Neural progenitor cell (in vitro differentiated cells): ENCODE measurements at regions not wholly inside any gene's neighbourhood (a gene's known extent, or its start where the extent isn't known, plus 50 kb on each side); places are given as distances from the start of the nearest gene placed in this dataset.

Experiments
- DNase-seq: peaks from one replicate; pipeline ENCODE4 v3.0.0-alpha.2; 2016; ENCODE audit warnings: low spot score
- H2AFZ ChIP-seq: fragments of 200-600 bp; sonication (generic); replicated peaks from 2 replicates; pipeline ENCODE4 v1.6.1; 2016; ENCODE audit warnings: antibody characterized with exemption
- H3F3A ChIP-seq: fragments of 200-600 bp; sonication (generic); 2 replicates; pipeline ENCODE4 v1.6.1; 2016; ENCODE audit warnings: antibody characterized with exemption, low read depth
- H3K27ac ChIP-seq: fragments of 200-600 bp; sonication (generic); 2 replicates; pipeline ENCODE4 v1.5.1; 2016; ENCODE audit warnings: mild to moderate bottlenecking
- H3K27me3 ChIP-seq: fragments of 200-600 bp; sonication (generic); 2 replicates; pipeline ENCODE4 v1.6.1; 2016; ENCODE audit warnings: mild to moderate bottlenecking, moderate library complexity
- H3K36me3 ChIP-seq: fragments of 200-600 bp; sonication (generic); 2 replicates; pipeline ENCODE4 v1.5.1; 2016
- H3K4me1 ChIP-seq: fragments of 200-600 bp; sonication (generic); 2 replicates; pipeline ENCODE4 v1.6.1; 2016; ENCODE audit warnings: mixed run types
- H3K4me2 ChIP-seq: fragments of 200-600 bp; sonication (generic); 2 replicates; pipeline ENCODE4 v1.6.1; 2016
- H3K4me3 ChIP-seq: fragments of 200-600 bp; sonication (generic); 2 replicates; pipeline ENCODE4 v1.5.1; 2016
- H3K79me2 ChIP-seq: fragments of 200-600 bp; sonication (generic); 2 replicates; pipeline ENCODE4 v1.6.1; 2016; ENCODE audit warnings: low read depth
- H3K9ac ChIP-seq: fragments of 200-600 bp; sonication (generic); 2 replicates; pipeline ENCODE4 v1.6.1; 2016
- H3K9me3 ChIP-seq: fragments of 200-600 bp; sonication (generic); 2 replicates; pipeline ENCODE4 v1.5.1; 2016; ENCODE audit warnings: low read depth
- H4K20me1 ChIP-seq: fragments of 200-600 bp; sonication (generic); 2 replicates; pipeline ENCODE4 v1.6.1; 2016; ENCODE audit warnings: low read depth
- H3K27ac Mint-ChIP-seq: 3 replicates; pipeline ENCODE4 v1.8.0; 2021; ENCODE audit warnings: mixed read lengths
- H3K27me3 Mint-ChIP-seq: 2 replicates; pipeline ENCODE4 v1.8.0; 2022; ENCODE audit warnings: low read depth, mild to moderate bottlenecking, inconsistent platforms, moderate library complexity, mixed read lengths; ENCODE audit not compliant: insufficient read depth
- H3K36me3 Mint-ChIP-seq: 3 replicates; pipeline ENCODE4 v1.8.0; 2021; ENCODE audit warnings: mixed read lengths
- H3K4me1 Mint-ChIP-seq: 3 replicates; pipeline ENCODE4 v1.8.0; 2021; ENCODE audit warnings: mixed read lengths
- H3K4me3 Mint-ChIP-seq: 3 replicates; pipeline ENCODE4 v1.8.0; 2021; ENCODE audit warnings: mild to moderate bottlenecking, moderate library complexity, mixed read lengths
- H3K9me3 Mint-ChIP-seq: 3 replicates; pipeline ENCODE4 v1.8.0; 2020; ENCODE audit warnings: mixed read lengths
- CTCF ChIP-seq: fragments of 200-600 bp; sonication (generic); IDR thresholded peaks from 2 replicates; pipeline ENCODE4 v1.5.1; 2017; ENCODE audit warnings: antibody characterized with exemption, mild to moderate bottlenecking
- EZH2 ChIP-seq: fragments of 200-600 bp; sonication (generic); IDR thresholded peaks from 2 replicates; pipeline ENCODE4 v1.6.1; 2017; ENCODE audit warnings: antibody characterized with exemption, mild to moderate bottlenecking, moderate library complexity
- EZH2phosphoT487 ChIP-seq: fragments of 200-600 bp; sonication (generic); IDR thresholded peaks from 2 replicates; pipeline ENCODE4 v1.6.1; 2017; ENCODE audit warnings: antibody characterized with exemption

DNA sequence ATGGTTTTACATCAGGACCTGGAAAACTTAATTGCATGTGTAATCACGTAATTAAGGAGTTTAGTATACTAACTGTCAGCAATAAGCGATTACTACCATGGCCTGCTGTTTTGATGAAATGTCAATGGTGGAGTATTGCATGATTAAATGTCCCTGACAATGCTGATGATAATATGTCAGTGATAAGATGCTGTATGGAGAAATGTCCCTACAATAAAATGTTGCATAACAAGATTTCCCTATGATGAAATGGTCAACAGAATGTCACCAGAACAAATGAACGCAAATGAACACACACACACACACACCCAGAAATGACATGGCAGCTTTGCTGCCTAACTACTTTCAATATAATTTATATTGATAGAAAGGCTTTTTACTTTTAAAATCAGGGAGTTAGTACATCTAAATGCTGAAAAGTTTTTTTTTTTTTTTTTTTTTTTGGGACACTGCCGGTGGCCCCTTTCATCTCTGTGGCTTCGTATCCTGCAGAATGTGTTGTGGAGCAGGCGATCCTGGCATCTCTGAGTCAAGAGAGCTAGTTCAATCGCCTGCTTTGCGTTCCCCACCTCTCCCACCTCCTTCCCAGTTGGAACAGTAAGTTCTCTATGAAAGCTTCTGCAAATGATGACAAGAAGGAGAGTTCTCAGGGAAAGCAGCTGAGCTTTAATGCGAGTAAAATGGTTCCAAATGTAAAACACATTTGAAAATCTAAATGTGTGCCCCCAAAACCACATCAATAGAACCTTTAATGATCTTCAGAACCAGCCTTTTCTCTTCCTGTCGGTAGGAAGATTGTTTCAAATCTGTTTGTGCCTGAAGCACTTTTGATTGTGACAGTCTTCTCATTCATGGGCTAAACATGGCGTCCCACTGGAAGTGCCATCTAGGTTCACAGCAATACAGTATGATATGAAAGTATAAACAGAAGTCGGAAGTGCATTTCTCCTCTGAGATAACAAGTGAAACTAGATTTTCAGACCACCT is 170.1 kb upstream of the GBE1 start:
- Mint-ChIP-seq H3K27ac (no peak overlapping the region), H3K36me3 (no peaks in the 10 kb centered on the region)
- no peaks in the 10 kb centered on the region for H3K9me3 ChIP-seq

GRCh38 chr3:81929697-81930096 is 168.3 kb upstream of the GBE1 start:
- no peak overlapping the region for H3K27ac Mint-ChIP-seq
- no peak for TF ChIP-seq CTCF
- TF ChIP-seq EZH2, result no peak
- TF ChIP-seq EZH2phosphoT487, result no peak
- no peaks in the 10 kb centered on the region for H4K20me1 ChIP-seq

More for the DNA sequence above, 170.1 kb upstream of the GBE1 start:
- no peak overlapping the region for H3K9ac ChIP-seq
- H3K36me3 ChIP-seq, result no peaks in the 10 kb centered on the region
- H3K4me1 Mint-ChIP-seq, result no peaks in the 10 kb centered on the region
- H3K27me3 Mint-ChIP-seq, result no peaks in the 10 kb centered on the region
- H3K79me2 ChIP-seq, result no peaks in the 10 kb centered on the region
- H3K27me3 ChIP-seq, result no peaks in the 10 kb centered on the region
- no peak overlapping the region for H3K4me2 ChIP-seq
- H3K4me3 Mint-ChIP-seq, result no peak overlapping the region
- no peaks in the 10 kb centered on the region for H4K20me1 ChIP-seq
- no peak overlapping the region for H3K4me3 ChIP-seq
- no peaks in the 10 kb centered on the region for H3K9me3 Mint-ChIP-seq
- H2AFZ ChIP-seq, result peak overlapping the region; percentile 66
- DNase-seq, result no peak
- peaks cover under 1% of the 10 kb centered on the region for H3K4me1 ChIP-seq
- TF ChIP-seq EZH2, result no peak
- no peak for TF ChIP-seq CTCF
- TF ChIP-seq EZH2phosphoT487, result no peak
- H3K27ac ChIP-seq, result no peak overlapping the region
- H3F3A ChIP-seq, result no peaks in the 10 kb centered on the region

GRCh38 chr3:81927811-81928210 is 166.4 kb upstream of the GBE1 start:
- no peak overlapping the region for H3K27ac Mint-ChIP-seq
- Histone ChIP-seq H3K27me3 (no peaks in the 10 kb centered on the region), H3F3A (no peaks in the 10 kb centered on the region), H4K20me1 (no peaks in the 10 kb centered on the region), H3K9me3 (no peaks in the 10 kb centered on the region), H2AFZ (no peak overlapping the region), H3K9ac (no peak overlapping the region), H3K27ac (no peak overlapping the region), H3K4me2 (no peak overlapping the region), H3K79me2 (no peaks in the 10 kb centered on the region), H3K4me3 (no peak overlapping the region), H3K4me1 (no peaks in the 10 kb centered on the region), H3K36me3 (no peaks in the 10 kb centered on the region)
- no peak for DNase-seq
- H3K9me3 Mint-ChIP-seq, result no peaks in the 10 kb centered on the region
- no peaks in the 10 kb centered on the region for H3K36me3 Mint-ChIP-seq
- TF ChIP-seq EZH2 (no peak), EZH2phosphoT487 (no peak), CTCF (no peak)
- H3K4me1 Mint-ChIP-seq, result peaks cover 6% of the 10 kb centered on the region
- no peaks in the 10 kb centered on the region for H3K27me3 Mint-ChIP-seq
- H3K4me3 Mint-ChIP-seq, result no peak overlapping the region

More at GRCh38 chr3:81929697-81930096, 168.3 kb upstream of the GBE1 start:
- Histone ChIP-seq H2AFZ (no peak overlapping the region), H3K9ac (no peak overlapping the region), H3K4me2 (no peak overlapping the region), H3K27ac (no peak overlapping the region), H3K9me3 (no peaks in the 10 kb centered on the region), H3F3A (no peaks in the 10 kb centered on the region), H3K36me3 (no peaks in the 10 kb centered on the region), H3K79me2 (no peaks in the 10 kb centered on the region), H3K4me3 (no peak overlapping the region), H3K4me1 (no peaks in the 10 kb centered on the region), H3K27me3 (no peaks in the 10 kb centered on the region)
- no peak overlapping the region for H3K4me3 Mint-ChIP-seq
- no peak for DNase-seq
- no peaks in the 10 kb centered on the region for H3K9me3 Mint-ChIP-seq
- no peaks in the 10 kb centered on the region for H3K27me3 Mint-ChIP-seq
- no peaks in the 10 kb centered on the region for H3K36me3 Mint-ChIP-seq
- H3K4me1 Mint-ChIP-seq, result peaks cover 3% of the 10 kb centered on the region
